SK-N-SH (cell line): ENCODE measurements at regions not wholly inside any gene's neighbourhood (a gene's known extent, or its start where the extent isn't known, plus 50 kb on each side); places are given as distances from the start of the nearest gene placed in this dataset.

Experiments used
- CHD2 ChIP-seq: fragments of 150-350 bp; IDR thresholded peaks from 2 replicates; pipeline ENCODE4 v1.6.1; 2018; ENCODE audit warnings: low read length; ENCODE audit not compliant: partially characterized antibody
- CTCF ChIP-seq: fragments of 200-600 bp; sonication (generic); IDR thresholded peaks from 2 replicates; pipeline ENCODE4 v1.6.1; 2017; ENCODE audit warnings: antibody characterized with exemption, mild to moderate bottlenecking, moderate library complexity
- EZH2phosphoT487 ChIP-seq: fragments of 200-600 bp; sonication (generic); IDR thresholded peaks from 2 replicates; pipeline ENCODE4 v1.6.1; 2017; ENCODE audit warnings: low read depth, mixed run types, mild to moderate bottlenecking, antibody characterized with exemption, moderate library complexity, borderline replicate concordance
- POLR2AphosphoS5 ChIP-seq: IDR thresholded peaks from 2 replicates; pipeline ENCODE4 v1.6.1; 2012; ENCODE audit warnings: low read depth, low read length
- REST ChIP-seq: IDR thresholded peaks from 2 replicates; pipeline ENCODE4 v1.6.1; 2012; ENCODE audit warnings: mild to moderate bottlenecking, low read depth, low read length, moderate library complexity
- USF2 ChIP-seq: fragments of 150-350 bp; IDR thresholded peaks from 2 replicates; pipeline ENCODE4 v1.6.1; 2017; ENCODE audit warnings: antibody characterized with exemption, low read length, low read depth, borderline replicate concordance

GRCh38 chr21:27225151-27225550 is 258.3 kb upstream of the ADAMTS5 start:
- TF ChIP-seq CTCF (no peak), USF2 (no peak), CHD2 (no peak), POLR2AphosphoS5 (no peak), REST (no peak), EZH2phosphoT487 (no peak)
